Adipocyte (in vitro differentiated cells): ENCODE measurements at regions not wholly inside any gene's neighbourhood (a gene's known extent, or its start where the extent isn't known, plus 50 kb on each side); places are given as distances from the start of the nearest gene placed in this dataset.

ENCODE experiments used
- DNase-seq: peaks from one replicate; pipeline ENCODE4 v3.0.0-alpha.2; 2015; ENCODE audit warnings: low read depth
- H3K27me3 ChIP-seq: replicated peaks from 2 replicates; pipeline ENCODE4 v1.7.0; 2013; ENCODE audit warnings: mild to moderate bottlenecking, low read length, moderate library complexity; ENCODE audit not compliant: control insufficient read depth, insufficient read depth
- H3K36me3 ChIP-seq: 2 replicates; pipeline ENCODE4 v1.7.0; 2013; ENCODE audit warnings: low read length, mild to moderate bottlenecking, moderate library complexity; ENCODE audit not compliant: control insufficient read depth, insufficient read depth, severe bottlenecking
- H3K4me1 ChIP-seq: 2 replicates; pipeline ENCODE4 v1.7.0; 2013; ENCODE audit warnings: mild to moderate bottlenecking, low read length, moderate library complexity; ENCODE audit not compliant: control insufficient read depth, insufficient read depth
- H3K4me3 ChIP-seq: 2 replicates; pipeline ENCODE4 v1.7.0; 2013; ENCODE audit warnings: mild to moderate bottlenecking, low read length, moderate library complexity
- H3K9ac ChIP-seq: 2 replicates; pipeline ENCODE4 v1.7.0; 2013; ENCODE audit warnings: mild to moderate bottlenecking, low read length, moderate library complexity
- H3K9me3 ChIP-seq: 2 replicates; pipeline ENCODE4 v1.7.0; 2013; ENCODE audit warnings: mild to moderate bottlenecking, low read length, moderate library complexity; ENCODE audit not compliant: control insufficient read depth

DNA sequence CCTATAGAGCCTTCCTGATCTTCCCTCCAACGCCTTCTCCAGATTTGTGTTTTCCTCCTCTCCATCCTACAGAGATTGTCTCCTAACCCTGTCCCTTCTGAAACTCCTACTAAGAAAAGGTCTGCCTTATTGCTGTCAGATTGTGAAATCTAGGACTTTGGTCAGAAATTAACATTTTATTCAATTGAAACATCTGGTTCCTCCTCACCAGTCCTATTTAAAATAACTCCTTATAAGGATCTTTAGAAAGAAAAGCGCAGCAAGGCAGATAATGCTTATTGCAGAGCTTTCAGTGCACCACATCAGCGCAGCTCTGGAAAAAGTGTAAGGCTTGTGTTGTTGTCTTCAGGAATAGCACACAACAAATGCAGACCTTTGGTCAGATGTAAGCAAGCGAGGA, 477.8 kb upstream of the CHST9 start:
- peak; percentile 31 for DNase-seq
- Histone ChIP-seq H3K4me3 (no peak overlapping the region), H3K9me3 (no peaks in the 10 kb centered on the region), H3K9ac (no peak overlapping the region), H3K36me3 (no peaks in the 10 kb centered on the region), H3K27me3 (no peaks in the 10 kb centered on the region), H3K4me1 (no peaks in the 10 kb centered on the region)

DNA sequence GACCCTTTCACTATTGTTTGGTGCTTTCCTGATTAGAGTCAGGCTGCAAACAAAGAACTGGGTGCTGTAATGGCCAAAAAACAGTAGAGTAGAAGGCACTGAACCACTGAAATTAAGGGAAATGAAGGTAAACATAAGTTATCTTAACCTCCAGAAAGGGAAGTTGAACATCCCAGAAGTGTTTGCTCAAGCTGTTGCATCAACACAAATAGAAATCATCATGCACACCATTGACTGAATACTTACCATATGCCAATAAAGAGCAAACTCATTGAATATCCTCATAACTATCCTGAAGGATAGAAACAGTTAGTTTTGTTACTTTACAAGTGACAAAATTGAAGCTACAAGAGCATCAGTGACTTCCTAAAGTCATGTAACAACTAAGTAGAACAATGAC, 477.4 kb upstream of the CHST9 start:
- no peaks in the 10 kb centered on the region for H3K27me3 ChIP-seq
- H3K4me3 ChIP-seq: no peak overlapping the region
- DNase-seq: no peak

GRCh38 chr18:27661320-27662018, 476.4 kb upstream of the CHST9 start:
- Histone ChIP-seq H3K27me3 (no peaks in the 10 kb centered on the region), H3K4me1 (no peaks in the 10 kb centered on the region), H3K9me3 (no peaks in the 10 kb centered on the region), H3K9ac (no peak overlapping the region), H3K36me3 (no peaks in the 10 kb centered on the region), H3K4me3 (no peak overlapping the region)
- no peak for DNase-seq

More for the DNA sequence above, 477.4 kb upstream of the CHST9 start:
- Histone ChIP-seq H3K4me1 (no peaks in the 10 kb centered on the region), H3K9me3 (no peaks in the 10 kb centered on the region), H3K36me3 (no peaks in the 10 kb centered on the region), H3K9ac (no peak overlapping the region)

GRCh38 chr18:27656905-27657304, 471.8 kb upstream of the CHST9 start:
- DNase-seq: no peak
- Histone ChIP-seq H3K4me1 (no peaks in the 10 kb centered on the region), H3K4me3 (no peak overlapping the region), H3K9ac (no peak overlapping the region), H3K36me3 (no peaks in the 10 kb centered on the region), H3K27me3 (no peaks in the 10 kb centered on the region), H3K9me3 (no peaks in the 10 kb centered on the region)

GRCh38 chr18:27656167-27656778, 471.2 kb upstream of the CHST9 start:
- Histone ChIP-seq H3K27me3 (no peaks in the 10 kb centered on the region), H3K36me3 (no peaks in the 10 kb centered on the region), H3K4me3 (no peak overlapping the region), H3K9ac (no peak overlapping the region), H3K9me3 (no peaks in the 10 kb centered on the region), H3K4me1 (no peaks in the 10 kb centered on the region)
- no peak for DNase-seq

GRCh38 chr18:27653247-27653646, 468.1 kb upstream of the CHST9 start:
- Histone ChIP-seq H3K9ac (no peak overlapping the region), H3K36me3 (no peaks in the 10 kb centered on the region), H3K9me3 (no peaks in the 10 kb centered on the region), H3K4me3 (no peak overlapping the region), H3K27me3 (no peaks in the 10 kb centered on the region), H3K4me1 (no peaks in the 10 kb centered on the region)
- DNase-seq: no peak

DNA sequence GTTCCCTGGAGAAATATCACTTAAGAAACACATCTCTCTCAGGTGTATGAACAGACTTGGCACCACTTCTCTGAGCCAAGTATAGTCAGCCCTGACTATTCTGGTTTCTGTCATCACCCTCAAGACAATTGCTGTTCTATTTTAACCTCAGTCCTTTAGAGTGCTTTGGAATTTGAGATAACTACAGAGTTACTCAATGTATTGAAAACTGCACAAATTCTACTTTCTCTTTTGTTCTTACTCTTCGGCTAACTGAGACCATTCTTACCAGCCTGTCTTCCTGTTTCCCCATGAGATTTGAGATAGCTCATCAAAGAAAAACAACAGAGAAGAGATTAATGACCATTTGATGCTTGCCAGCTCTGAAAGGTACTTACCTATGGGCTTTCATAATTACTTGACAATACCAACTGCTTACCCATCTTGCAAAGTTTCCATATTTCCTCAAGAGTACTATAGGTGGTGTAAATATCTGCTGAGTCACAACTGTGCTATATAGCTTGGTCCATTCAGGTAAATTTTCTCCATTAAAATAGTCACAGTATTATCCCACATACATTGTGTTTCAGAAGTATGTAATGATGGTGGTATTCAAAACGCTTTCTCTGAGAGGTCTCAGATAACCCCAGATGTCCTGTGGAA, 467.5 kb upstream of the CHST9 start:
- Histone ChIP-seq H3K9me3 (no peaks in the 10 kb centered on the region), H3K4me3 (no peak overlapping the region), H3K27me3 (no peaks in the 10 kb centered on the region), H3K36me3 (no peaks in the 10 kb centered on the region), H3K9ac (no peak overlapping the region), H3K4me1 (no peaks in the 10 kb centered on the region)
- peak; percentile 14 for DNase-seq

DNA sequence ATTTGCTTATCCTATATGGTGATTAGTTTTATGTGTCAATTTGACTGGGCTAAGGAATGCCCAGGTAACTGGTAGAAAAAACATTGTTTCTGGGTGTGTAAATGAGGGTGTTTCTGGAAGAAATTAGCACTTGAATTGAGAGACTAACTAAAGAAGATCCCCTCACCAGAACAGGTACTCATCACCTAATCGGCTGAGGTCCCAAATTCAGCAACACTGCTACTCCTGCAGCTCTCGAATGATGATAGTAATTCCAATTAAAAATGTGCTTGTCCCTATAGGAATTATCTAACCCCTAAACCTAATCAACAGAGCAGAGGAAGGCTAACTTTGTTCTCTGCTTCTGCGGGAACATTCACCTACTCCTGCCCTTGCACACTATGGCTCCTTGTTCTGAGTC, 464.5 kb upstream of the CHST9 start:
- H3K9ac ChIP-seq: no peak overlapping the region
- H3K9me3 ChIP-seq: no peaks in the 10 kb centered on the region
- no peaks in the 10 kb centered on the region for H3K27me3 ChIP-seq
- no peak overlapping the region for H3K4me3 ChIP-seq
- H3K4me1 ChIP-seq: no peaks in the 10 kb centered on the region
- DNase-seq: no peak
- no peaks in the 10 kb centered on the region for H3K36me3 ChIP-seq

- Histone ChIP-seq H3K9me3 (no peaks in the 10 kb centered on the region), H3K36me3 (no peaks in the 10 kb centered on the region), H3K4me1 (no peaks in the 10 kb centered on the region), H3K4me3 (no peak overlapping the region), H3K9ac (no peak overlapping the region), H3K27me3 (no peaks in the 10 kb centered on the region)
- no peak for DNase-seq
Observed at GRCh38 chr18:27645929-27646328, 460.8 kb upstream of the CHST9 start.

DNA sequence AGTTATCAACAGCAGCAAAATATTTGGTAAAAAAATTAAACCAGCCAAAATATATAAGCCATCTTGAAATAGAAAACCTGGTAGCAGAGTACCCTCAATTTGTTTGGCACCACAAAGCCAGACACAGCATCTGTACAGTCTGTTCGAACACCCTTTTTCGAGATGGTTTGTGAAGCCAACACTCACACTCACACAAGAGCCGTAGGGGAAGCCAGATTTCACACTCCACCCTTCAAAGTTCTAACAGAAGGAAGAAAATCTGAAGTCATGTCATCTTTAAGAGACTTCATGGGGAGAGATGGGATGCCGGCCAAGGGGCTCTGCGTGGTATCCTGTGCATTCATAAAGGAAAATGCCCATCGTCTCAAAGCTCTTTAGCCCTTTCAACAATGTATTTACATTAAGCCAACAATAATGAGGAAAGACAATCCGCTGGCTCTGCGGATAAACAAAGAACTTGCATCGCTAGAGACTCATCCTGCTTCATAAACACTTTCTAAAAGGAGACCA, 451.5 kb upstream of the CHST9 start:
- Histone ChIP-seq H3K36me3 (no peaks in the 10 kb centered on the region), H3K27me3 (peaks cover 16% of the 10 kb centered on the region), H3K4me3 (no peak overlapping the region), H3K4me1 (no peaks in the 10 kb centered on the region), H3K9me3 (no peaks in the 10 kb centered on the region), H3K9ac (no peak overlapping the region)
- DNase-seq: no peak

DNA sequence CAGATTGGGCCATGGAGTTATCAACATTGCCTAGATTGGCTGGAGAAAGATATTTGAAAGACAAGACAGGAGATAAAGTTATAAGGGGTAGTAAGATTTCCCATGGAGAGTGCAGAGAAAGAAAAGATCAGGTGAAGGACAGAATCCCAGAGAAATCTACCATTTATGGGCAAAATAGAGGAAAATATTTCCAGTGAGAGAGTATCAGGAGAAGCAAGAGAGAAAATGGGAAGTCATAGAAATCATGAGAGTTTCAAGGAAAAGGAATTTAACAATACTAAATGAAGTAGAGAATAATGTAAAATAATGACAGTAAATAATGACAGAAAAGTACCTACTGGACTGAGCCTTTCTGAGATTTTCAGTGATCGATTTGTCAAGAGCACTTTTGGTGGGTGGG, 447.6 kb upstream of the CHST9 start:
- H3K4me3 ChIP-seq: no peak overlapping the region
- no peaks in the 10 kb centered on the region for H3K4me1 ChIP-seq
- H3K9me3 ChIP-seq: no peaks in the 10 kb centered on the region
- no peak for DNase-seq
- H3K36me3 ChIP-seq: no peaks in the 10 kb centered on the region
- peaks cover 30% of the 10 kb centered on the region for H3K27me3 ChIP-seq
- H3K9ac ChIP-seq: no peak overlapping the region
